ENCODE measurements at regions not wholly inside any gene's neighbourhood (a gene's known extent, or its start where the extent isn't known, plus 50 kb on each side); places are given as distances from the start of the nearest gene placed in this dataset.

- TF ChIP-seq CTCF (optimal IDR thresholded peaks at IDR 0.05 in 1 of 3, IDR thresholded peaks at IDR 0.05 in 1 of 3, conservative IDR thresholded peaks at IDR 0.05 in 1 of 3; ENCODE audit: extremely low read depth in 1 of 3, insufficient read depth in 2 of 3, low read length in 3 of 3) (no peak), EZH2 (IDR thresholded peaks at IDR 0.05; ENCODE audit: low read length) (no peak)
Observed at GRCh38 chr4:138540056-138540800, 298.1 kb upstream of the SLC7A11 start.
